Trophoblast cell (in vitro differentiated cells and primary cell): ENCODE measurements at regions not wholly inside any gene's neighbourhood (a gene's known extent, or its start where the extent isn't known, plus 50 kb on each side); places are given as distances from the start of the nearest gene placed in this dataset.

ENCODE experiments used
- DNase-seq, 2 donors: peaks; one replicate each; pipeline ENCODE4 v3.0.0-alpha.2; 2016
- H2AFZ ChIP-seq: 2 replicates; pipeline ENCODE4 v1.6.1; 2013; ENCODE audit warnings: low read length, moderate library complexity, mild to moderate bottlenecking; ENCODE audit not compliant: insufficient read depth, poor library complexity
- H2AK5ac ChIP-seq: 2 replicates; pipeline ENCODE4 v1.6.1; 2013; ENCODE audit warnings: mild to moderate bottlenecking, low read length
- H2BK120ac ChIP-seq: 2 replicates; pipeline ENCODE4 v1.6.1; 2013; ENCODE audit warnings: low read length, mild to moderate bottlenecking, moderate library complexity; ENCODE audit not compliant: insufficient read depth, poor library complexity
- H2BK12ac ChIP-seq: 2 replicates; pipeline ENCODE4 v1.6.1; 2013; ENCODE audit warnings: mild to moderate bottlenecking, low read length, moderate library complexity
- H2BK5ac ChIP-seq: 2 replicates; pipeline ENCODE4 v1.6.1; 2013; ENCODE audit warnings: low read length, low read depth, moderate library complexity, mild to moderate bottlenecking; ENCODE audit not compliant: poor library complexity
- H3K14ac ChIP-seq: 2 replicates; pipeline ENCODE4 v1.6.1; 2013; ENCODE audit warnings: mild to moderate bottlenecking, low read length
- H3K18ac ChIP-seq: 2 replicates; pipeline ENCODE4 v1.6.1; 2013; ENCODE audit warnings: mild to moderate bottlenecking, low read length
- H3K23ac ChIP-seq: 2 replicates; pipeline ENCODE4 v1.6.1; 2013; ENCODE audit warnings: low read length
- H3K27ac ChIP-seq: 2 replicates; pipeline ENCODE4 v1.5.1; 2013; ENCODE audit warnings: low read depth, mild to moderate bottlenecking, inconsistent platforms, low read length, moderate library complexity
- H3K27me3 ChIP-seq: 2 replicates; pipeline ENCODE4 v1.6.1; 2013; ENCODE audit warnings: inconsistent platforms, mild to moderate bottlenecking, low read length, moderate library complexity; ENCODE audit not compliant: insufficient read depth
- H3K36me3 ChIP-seq, 2 experiments: 1 replicate in 1 of 2; 2 replicates in 1 of 2; pipeline ENCODE4 v1.6.1; 2013; ENCODE audit warnings: low read length in 2 of 2, mild to moderate bottlenecking in 2 of 2, moderate library complexity in 1 of 2; ENCODE audit not compliant: insufficient read depth in 2 of 2, control insufficient read depth in 1 of 2
- H3K4ac ChIP-seq: 2 replicates; pipeline ENCODE4 v1.6.1; 2013; ENCODE audit warnings: low read depth, mild to moderate bottlenecking, low read length, moderate library complexity
- H3K4me1 ChIP-seq, 2 experiments: 1 replicate in 1 of 2; 2 replicates in 1 of 2; pipeline ENCODE4 v1.6.1; 2013; ENCODE audit warnings: low read length in 2 of 2, mild to moderate bottlenecking in 2 of 2, moderate library complexity in 1 of 2; ENCODE audit not compliant: insufficient read depth in 2 of 2, control insufficient read depth in 1 of 2
- H3K4me2 ChIP-seq: 2 replicates; pipeline ENCODE4 v1.6.1; 2013; ENCODE audit warnings: inconsistent platforms, mild to moderate bottlenecking, low read length, moderate library complexity
- H3K4me3 ChIP-seq: 2 replicates; pipeline ENCODE4 v1.5.1; 2013; ENCODE audit warnings: mild to moderate bottlenecking, low read depth, low read length, inconsistent platforms
- H3K79me1 ChIP-seq: one replicate; pipeline ENCODE4 v1.6.1; 2013; ENCODE audit warnings: low read length
- H3K79me2 ChIP-seq: 2 replicates; pipeline ENCODE4 v1.6.1; 2013; ENCODE audit warnings: low read length, mild to moderate bottlenecking; ENCODE audit not compliant: control insufficient read depth, insufficient read depth, poor library complexity
- H3K9ac ChIP-seq: 2 replicates; pipeline ENCODE4 v1.6.1; 2013; ENCODE audit warnings: mild to moderate bottlenecking, low read length
- H3K9me3 ChIP-seq: 2 replicates; pipeline ENCODE4 v1.6.1; 2013; ENCODE audit warnings: low read depth, mild to moderate bottlenecking, control low read depth, inconsistent platforms, low read length; ENCODE audit not compliant: insufficient read depth
- H4K12ac ChIP-seq: 2 replicates; pipeline ENCODE4 v1.6.1; 2013; ENCODE audit warnings: low read depth, mild to moderate bottlenecking, low read length, moderate library complexity
- H4K8ac ChIP-seq: 2 replicates; pipeline ENCODE4 v1.6.1; 2013; ENCODE audit warnings: low read depth, mild to moderate bottlenecking, low read length, moderate library complexity
- H4K91ac ChIP-seq: one replicate; pipeline ENCODE4 v1.6.1; 2013; ENCODE audit warnings: low read depth, mild to moderate bottlenecking, low read length, moderate library complexity
- WGBS: extraction: QIAGEN DNeasy Blood & Tissue Kit; methylation state at CpG from one replicate; pipeline ENCODE4 v1.1.7; 2013; ENCODE audit warnings: missing lambda C conversion rate; ENCODE audit not compliant: insufficient read length, insufficient coverage; ENCODE audit errors: extremely low coverage; 5-methylcytosine and 5-hydroxymethylcytosine counted together

DNA sequence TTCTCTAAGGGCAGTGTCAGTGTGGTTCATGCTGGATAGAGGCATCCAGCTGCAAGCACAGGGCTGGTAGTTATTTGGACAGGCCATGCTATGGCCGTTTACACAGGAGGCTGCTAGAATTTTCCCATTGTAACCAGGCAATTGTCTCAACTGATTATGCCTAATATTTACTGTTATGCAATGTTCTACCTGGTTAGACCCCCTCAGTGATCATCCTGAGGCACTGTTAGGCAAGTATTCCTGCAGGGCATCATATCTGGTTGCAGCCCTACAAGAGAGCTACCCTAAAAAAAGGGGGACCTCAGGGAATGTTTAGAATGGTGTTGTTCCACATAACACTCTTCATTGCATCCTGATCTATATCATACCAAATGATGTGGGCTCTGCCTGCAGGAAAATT, 1124.6 kb downstream of the JRKL start:
- H3K4me1 ChIP-seq, result no peaks in the 10 kb centered on the region
- WGBS, result no CpG with 5 or more reads among the region's 1 CpG
- no peak overlapping the region for H3K9ac ChIP-seq
- H3K23ac ChIP-seq, result no peak overlapping the region
- H3K36me3 ChIP-seq, result no peaks in the 10 kb centered on the region
- H3K79me2 ChIP-seq, result no peaks in the 10 kb centered on the region
- H3K14ac ChIP-seq, result no peak overlapping the region
- no peak overlapping the region for H2AK5ac ChIP-seq
- no peak overlapping the region for H4K8ac ChIP-seq
- H3K27me3 ChIP-seq, result no peaks in the 10 kb centered on the region
- no peaks in the 10 kb centered on the region for H3K79me1 ChIP-seq
- no peak overlapping the region for H2BK120ac ChIP-seq
- H3K9me3 ChIP-seq, result no peaks in the 10 kb centered on the region
- H3K18ac ChIP-seq, result no peak overlapping the region
- H2BK12ac ChIP-seq, result no peak overlapping the region
- no peak overlapping the region for H4K12ac ChIP-seq
- no peak overlapping the region for H3K4me3 ChIP-seq
- no peak overlapping the region for H3K4ac ChIP-seq
- no peak overlapping the region for H2AFZ ChIP-seq
- H3K4me2 ChIP-seq, result no peak overlapping the region
- peak; percentile 59 to 88 for DNase-seq
- H4K91ac ChIP-seq, result no peak overlapping the region
- no peak overlapping the region for H3K27ac ChIP-seq
- no peak overlapping the region for H2BK5ac ChIP-seq

DNA sequence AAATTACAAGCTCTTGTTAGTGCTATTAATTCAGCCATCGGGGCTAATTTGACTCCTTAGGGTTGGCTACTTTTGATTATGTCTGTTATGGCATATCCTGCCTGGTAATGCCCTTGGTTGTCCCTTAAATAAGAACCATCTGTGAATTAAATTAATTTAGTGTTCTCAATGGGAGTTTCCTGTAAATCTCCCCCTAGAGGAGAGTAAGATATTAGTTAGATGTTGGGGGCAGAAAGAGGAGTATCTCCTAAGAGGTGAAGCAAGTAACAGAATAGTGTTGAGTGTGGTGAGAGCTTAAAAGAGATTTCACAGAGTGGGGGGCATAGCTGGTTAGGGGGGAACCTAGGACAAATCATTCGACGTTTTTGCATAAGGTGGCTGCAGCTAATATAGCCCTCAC, 1126.9 kb downstream of the JRKL start:
- Histone ChIP-seq H4K8ac (no peak overlapping the region), H2BK12ac (no peak overlapping the region), H3K9me3 (no peaks in the 10 kb centered on the region), H3K4me3 (no peak overlapping the region), H3K4ac (no peak overlapping the region), H2AFZ (no peak overlapping the region), H4K91ac (no peak overlapping the region), H2AK5ac (no peak overlapping the region), H3K4me1 (no peaks in the 10 kb centered on the region), H3K14ac (no peak overlapping the region), H2BK5ac (no peak overlapping the region), H3K9ac (no peak overlapping the region), H4K12ac (no peak overlapping the region), H3K23ac (no peak overlapping the region), H2BK120ac (no peak overlapping the region), H3K4me2 (no peak overlapping the region), H3K79me2 (no peaks in the 10 kb centered on the region), H3K36me3 (peaks cover 0 to 1% of the 10 kb centered on the region in 2 experiments), H3K79me1 (no peaks in the 10 kb centered on the region), H3K27ac (no peak overlapping the region), H3K27me3 (no peaks in the 10 kb centered on the region), H3K18ac (no peak overlapping the region)
- no peak for DNase-seq
- WGBS, result no CpG with 5 or more reads among the region's 3 CpGs

DNA sequence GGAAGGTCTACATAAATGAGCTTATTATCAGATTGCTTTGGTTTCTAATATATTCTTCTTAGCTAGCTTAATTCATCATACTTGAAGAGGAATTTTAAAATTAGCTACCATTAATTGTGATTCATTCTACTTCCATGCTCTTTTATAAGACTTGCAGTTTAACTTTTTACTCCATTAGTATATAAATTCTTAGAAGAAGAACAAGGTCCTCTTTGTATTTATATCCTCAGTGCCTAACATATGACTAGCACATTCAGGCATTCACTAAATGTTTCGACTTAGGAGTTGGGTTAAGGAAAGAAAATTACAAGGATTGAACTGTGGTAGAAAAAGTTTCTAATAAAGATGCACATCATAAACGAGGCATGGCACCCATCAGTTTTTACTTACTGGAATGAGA, 1135.5 kb downstream of the JRKL start:
- Histone ChIP-seq H3K79me1 (no peaks in the 10 kb centered on the region), H2BK120ac (no peak overlapping the region), H3K18ac (no peak overlapping the region), H3K27me3 (no peaks in the 10 kb centered on the region), H3K4me2 (no peak overlapping the region), H3K14ac (no peak overlapping the region), H2AFZ (no peak overlapping the region), H4K91ac (no peak overlapping the region), H3K4me3 (no peak overlapping the region), H2AK5ac (no peak overlapping the region), H3K9ac (no peak overlapping the region), H2BK12ac (no peak overlapping the region), H3K27ac (no peak overlapping the region), H4K12ac (no peak overlapping the region), H3K79me2 (no peaks in the 10 kb centered on the region), H3K4me1 (no peaks in the 10 kb centered on the region), H4K8ac (no peak overlapping the region), H3K9me3 (no peaks in the 10 kb centered on the region), H2BK5ac (no peak overlapping the region), H3K4ac (no peak overlapping the region), H3K36me3 (peaks cover 0 to 1% of the 10 kb centered on the region in 2 experiments), H3K23ac (no peak overlapping the region)
- no CpG with 5 or more reads among the region's 2 CpGs for WGBS
- peak in 1 of 2 donors; percentile 12 for DNase-seq

DNA sequence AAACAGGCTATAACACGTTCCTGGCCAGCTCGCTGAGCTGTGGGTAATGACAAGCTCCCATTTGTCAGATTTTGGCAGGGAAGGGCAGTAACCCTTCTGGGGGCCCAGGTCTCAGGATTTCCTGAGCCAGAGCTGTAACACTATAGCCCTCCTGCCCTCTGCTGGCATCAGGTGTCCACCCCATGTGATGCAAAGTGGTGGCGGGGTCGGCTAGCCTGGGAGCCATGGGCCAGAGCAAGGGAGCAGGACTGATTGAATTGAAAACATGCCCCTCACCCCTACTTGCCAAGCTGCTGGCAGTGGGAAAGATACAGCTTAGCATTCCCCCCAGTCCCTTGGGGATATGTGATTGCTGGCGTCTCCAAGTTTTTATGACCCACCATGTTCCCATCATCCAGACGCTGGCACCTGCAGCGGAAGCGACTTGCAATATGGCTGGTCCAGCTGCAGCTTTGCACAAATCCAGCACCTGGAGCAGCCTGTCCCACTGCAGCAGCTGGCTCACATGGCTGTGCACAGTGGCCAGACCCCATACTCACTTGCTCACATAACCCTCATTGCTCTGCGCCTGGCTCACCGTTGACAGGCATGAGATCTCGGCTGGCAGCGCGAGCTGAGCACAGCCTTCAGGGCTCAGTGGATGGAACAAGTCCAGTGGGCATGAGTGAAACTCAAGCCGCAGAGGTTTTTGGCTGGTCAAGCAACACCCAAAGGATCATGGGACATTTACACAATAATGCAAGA, 1147.8 kb downstream of the JRKL start:
- no CpG with 5 or more reads among the region's 14 CpGs for WGBS
- no peak for DNase-seq

More for the DNA sequence above, 1147.8 kb downstream of the JRKL start:
- Histone ChIP-seq H3K27me3 (no peaks in the 10 kb centered on the region), H2AK5ac (no peak overlapping the region), H3K4me1 (no peaks in the 10 kb centered on the region), H2BK120ac (no peak overlapping the region), H3K36me3 (no peaks in the 10 kb centered on the region), H2BK12ac (no peak overlapping the region), H2BK5ac (no peak overlapping the region), H3K18ac (no peak overlapping the region), H3K4ac (no peak overlapping the region), H4K91ac (no peak overlapping the region), H3K27ac (no peak overlapping the region), H3K79me2 (no peaks in the 10 kb centered on the region), H4K12ac (no peak overlapping the region), H2AFZ (no peak overlapping the region), H4K8ac (no peak overlapping the region), H3K4me2 (no peak overlapping the region), H3K14ac (no peak overlapping the region), H3K23ac (no peak overlapping the region), H3K9ac (no peak overlapping the region), H3K9me3 (no peaks in the 10 kb centered on the region), H3K79me1 (no peaks in the 10 kb centered on the region), H3K4me3 (no peak overlapping the region)
